ENCODE measurements at regions not wholly inside any gene's neighbourhood (a gene's known extent, or its start where the extent isn't known, plus 50 kb on each side); places are given as distances from the start of the nearest gene placed in this dataset.

DNA sequence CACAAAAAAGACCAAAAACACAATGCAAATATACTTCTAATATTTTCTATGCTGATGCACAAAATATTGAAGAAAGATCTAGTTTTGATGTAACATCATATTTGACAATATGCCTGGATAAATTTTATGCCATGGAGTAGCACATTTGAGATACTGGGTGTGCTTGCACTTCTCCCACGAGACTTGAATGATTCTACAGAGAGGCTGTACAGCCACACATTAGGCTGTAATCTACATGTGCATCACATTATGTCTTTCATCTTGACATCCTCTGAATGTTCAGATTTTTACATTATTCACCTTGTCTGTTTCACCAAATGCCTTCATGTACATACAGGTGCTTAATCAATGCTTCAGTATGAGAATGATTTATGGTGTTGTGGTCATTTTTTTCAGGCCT lies 756.4 kb upstream of the CDH7 start:
- Histone ChIP-seq H3K79me1 (ENCODE audit: insufficient read depth, low read depth, low read length, poor library complexity, severe bottlenecking) (no peaks in the 10 kb centered on the region), H3K23ac (ENCODE audit: insufficient read length, low read depth, low read length) (no peak overlapping the region), H3K56ac (ENCODE audit: insufficient read length, low read depth, low read length) (no peak overlapping the region), H4K91ac (ENCODE audit: insufficient read length, low read depth, low read length) (no peak overlapping the region), H3K4me1 (ENCODE audit: insufficient read depth, low read length) (no peaks in the 10 kb centered on the region), H3K79me2 (ENCODE audit: insufficient read depth, low read length) (no peaks in the 10 kb centered on the region), H3K9ac (ENCODE audit: extremely low read depth, insufficient read length, low read length) (no peak overlapping the region), H3K18ac (ENCODE audit: insufficient read length, low read depth, low read length) (no peak overlapping the region), H2BK20ac (ENCODE audit: low read depth, low read length, poor library complexity, severe bottlenecking) (no peak overlapping the region), H3K4ac (ENCODE audit: low read depth, low read length) (no peak overlapping the region), H3K14ac (ENCODE audit: insufficient read depth, low read length) (no peak overlapping the region), H2BK5ac (ENCODE audit: insufficient read length, low read length) (no peak overlapping the region), H4K5ac (ENCODE audit: insufficient read length, low read depth, low read length) (no peak overlapping the region), H2AFZ (ENCODE audit: low read length) (no peak overlapping the region), H3K23me2 (ENCODE audit: insufficient read length, low read depth, low read length, poor library complexity, severe bottlenecking) (no peaks in the 10 kb centered on the region), H3K27ac (ENCODE audit: insufficient read length, low read depth, low read length) (no peak overlapping the region), H2BK12ac (ENCODE audit: insufficient read length, low read depth, low read length) (no peak overlapping the region), H2AK5ac (ENCODE audit: insufficient read length, low read length) (no peak overlapping the region), H4K8ac (replicated peaks; ENCODE audit: insufficient read length, low read depth, low read length) (no peak overlapping the region), H3K27me3 (ENCODE audit: insufficient read depth, low read length) (no peaks in the 10 kb centered on the region), H2BK120ac (ENCODE audit: low read depth, low read length, poor library complexity, severe bottlenecking) (no peak overlapping the region), H4K20me1 (ENCODE audit: control insufficient read depth, insufficient read depth, insufficient read length) (no peaks in the 10 kb centered on the region), H3K4me2 (ENCODE audit: insufficient read depth, insufficient read length, low read length) (no peak overlapping the region), H3T11ph (ENCODE audit: low read length) (no peak overlapping the region), H3K9me3 (ENCODE audit: control insufficient read depth, low read depth, low read length) (no peaks in the 10 kb centered on the region), H2BK15ac (ENCODE audit: low read depth, low read length) (no peak overlapping the region)
- Mint-ChIP-seq H3K36me3 (ENCODE audit: insufficient read depth in 1 of 3, low read depth in 3 of 3) (no peaks in the 10 kb centered on the region), H3K4me3 (no peak overlapping the region), H3K27me3 (ENCODE audit: low read depth) (no peaks in the 10 kb centered on the region), H3K9me3 (no peaks in the 10 kb centered on the region), H3K27ac (no peak overlapping the region), H3K4me1 (no peaks in the 10 kb centered on the region)
- no CpG with 5 or more reads among the region's 1 CpG for WGBS (ENCODE audit: extremely low coverage, insufficient read length, low lambda C conversion rate)
- DNase-seq, result no peak
- TF ChIP-seq, protein P1, sequence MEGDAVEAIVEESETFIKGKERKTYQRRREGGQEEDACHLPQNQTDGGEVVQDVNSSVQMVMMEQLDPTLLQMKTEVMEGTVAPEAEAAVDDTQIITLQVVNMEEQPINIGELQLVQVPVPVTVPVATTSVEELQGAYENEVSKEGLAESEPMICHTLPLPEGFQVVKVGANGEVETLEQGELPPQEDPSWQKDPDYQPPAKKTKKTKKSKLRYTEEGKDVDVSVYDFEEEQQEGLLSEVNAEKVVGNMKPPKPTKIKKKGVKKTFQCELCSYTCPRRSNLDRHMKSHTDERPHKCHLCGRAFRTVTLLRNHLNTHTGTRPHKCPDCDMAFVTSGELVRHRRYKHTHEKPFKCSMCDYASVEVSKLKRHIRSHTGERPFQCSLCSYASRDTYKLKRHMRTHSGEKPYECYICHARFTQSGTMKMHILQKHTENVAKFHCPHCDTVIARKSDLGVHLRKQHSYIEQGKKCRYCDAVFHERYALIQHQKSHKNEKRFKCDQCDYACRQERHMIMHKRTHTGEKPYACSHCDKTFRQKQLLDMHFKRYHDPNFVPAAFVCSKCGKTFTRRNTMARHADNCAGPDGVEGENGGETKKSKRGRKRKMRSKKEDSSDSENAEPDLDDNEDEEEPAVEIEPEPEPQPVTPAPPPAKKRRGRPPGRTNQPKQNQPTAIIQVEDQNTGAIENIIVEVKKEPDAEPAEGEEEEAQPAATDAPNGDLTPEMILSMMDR (conservative IDR thresholded peaks at IDR 0.05), result no peak
